ENCODE measurements at regions not wholly inside any gene's neighbourhood (a gene's known extent, or its start where the extent isn't known, plus 50 kb on each side); places are given as distances from the start of the nearest gene placed in this dataset.

DNA sequence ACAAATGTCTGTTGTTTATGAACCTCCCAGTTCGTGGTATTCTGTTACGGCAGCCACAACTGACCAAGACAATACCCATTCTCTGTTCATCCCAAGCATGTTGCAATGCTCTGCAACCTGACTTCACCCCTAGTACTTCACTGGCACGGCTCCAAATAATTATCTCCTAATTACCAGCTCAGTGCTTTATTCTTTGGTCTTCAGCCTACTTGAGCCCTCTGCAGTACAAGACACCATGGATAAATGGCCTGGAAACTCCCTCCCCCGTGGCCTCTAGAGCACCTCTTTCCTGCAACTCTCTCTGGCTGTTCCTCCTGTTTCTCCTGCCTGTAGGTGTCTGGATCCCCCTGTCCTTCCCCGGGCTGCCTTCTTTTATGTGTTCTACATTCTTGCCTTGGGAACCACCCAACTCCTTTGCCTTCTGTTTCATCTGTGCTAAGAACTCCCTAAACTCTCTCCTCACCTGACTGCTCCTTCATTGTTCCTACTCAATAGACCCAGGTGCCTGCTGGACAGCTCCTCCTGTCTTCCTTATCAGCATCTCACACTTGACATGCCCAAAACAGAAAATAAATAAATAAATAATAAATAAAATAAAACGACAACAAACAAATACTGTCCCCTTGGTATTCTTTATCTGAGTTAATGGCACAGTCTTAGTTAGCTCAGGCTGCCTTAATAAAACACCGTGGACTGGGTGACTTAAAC, 200.4 kb upstream of the IPO5 start:
- in situ Hi-C loops (cut with HindIII; ENCODE audit: extremely low pct_ligation_motif_present, low pct_unique_long_range_greater_than_20kb), result no loop called here
- Histone ChIP-seq H3K9me3 (ENCODE audit: low read length) (no peaks in the 10 kb centered on the region), H2AFZ (ENCODE audit: low read length) (no peak overlapping the region), H3K27me3 (ENCODE audit: control insufficient read depth in 1 of 2, insufficient read depth in 2 of 2, low read length in 2 of 2) (no peaks in the 10 kb centered on the region; a peak in 1 of 5 replicates), H3K79me2 (ENCODE audit: insufficient read depth, low read length) (no peaks in the 10 kb centered on the region), H3K4me3 (replicated peaks in 1 of 3; ENCODE audit: insufficient read depth in 1 of 3, low read depth in 2 of 3, low read length in 3 of 3) (no peak overlapping the region), H3K36me3 (replicated peaks in 1 of 2; ENCODE audit: control insufficient read depth in 1 of 2, insufficient read depth in 2 of 2, low read length in 2 of 2) (no peaks in the 10 kb centered on the region), H3K4me2 (ENCODE audit: low read depth, low read length) (no peak overlapping the region), H3K9ac (ENCODE audit: insufficient read depth, low read depth, low read length) (no peak overlapping the region), H4K20me1 (ENCODE audit: insufficient read depth, low read length) (no peaks in the 10 kb centered on the region), H3K27ac (ENCODE audit: extremely low read length, insufficient read depth, low read length) (no peak overlapping the region), H3K4me1 (ENCODE audit: insufficient read depth, low read length) (no peaks in the 10 kb centered on the region)
- DNase-seq (ENCODE audit: low spot score), result no peak
- BruUV-seq (replicated peaks), result no TSS peak
- 10% methylated on average over 7 of the region's 7 CpGs for WGBS (ENCODE audit: low lambda C conversion rate)
- POLR2A ChIA-PET, result no interaction called here
- intact Hi-C loops (cut with micrococcal nuclease; ENCODE audit: unreplicated experiment), result no loop called here
- FAIRE-seq, result no peak
- ATAC-seq, result no peak
- CTCF ChIA-PET (ENCODE audit: low intra/inter-chr PET ratio, low total read pairs), result no interaction called here
- TF ChIP-seq U2AF1 (optimal IDR thresholded peaks at IDR 0.05; ENCODE audit: low read depth, low read length) (no peak), REST (IDR thresholded peaks at IDR 0.05; ENCODE audit: borderline replicate concordance in 1 of 2, low read depth in 1 of 2, low read length in 2 of 2) (peak in 1 of 2 experiments; percentile 67; a peak in 1 of 4 replicates), GZF1 (CRISPR knock-in tag; IDR thresholded peaks at IDR 0.05) (no peak), KMT2B (CRISPR knock-in tag; IDR thresholded peaks at IDR 0.05) (no peak)
